WTC11 (cell line): ENCODE measurements at regions not wholly inside any gene's neighbourhood (a gene's known extent, or its start where the extent isn't known, plus 50 kb on each side); places are given as distances from the start of the nearest gene placed in this dataset.

ENCODE experiments used
- CTCF ChIP-seq: fragments of 200-600 bp; IDR thresholded peaks from 2 replicates; pipeline ENCODE4 v1.8.0; 2022; ENCODE audit warnings: antibody characterized with exemption
- FOXJ3 ChIP-seq: sonication (generic); formaldehyde crosslinking; IDR thresholded peaks from 2 replicates; pipeline ENCODE4 v1.9.0; 2021; ENCODE audit warnings: missing genetic modification reagents, mild to moderate bottlenecking, borderline replicate concordance
- NFE2L1 ChIP-seq: sonication (generic); formaldehyde crosslinking; IDR thresholded peaks from 2 replicates; pipeline ENCODE4 v1.8.1; 2023; ENCODE audit warnings: missing genetic modification reagents
- NR1H2 ChIP-seq: sonication (generic); formaldehyde crosslinking; IDR thresholded peaks from 2 replicates; pipeline ENCODE4 v1.9.0; 2021; ENCODE audit warnings: mild to moderate bottlenecking, moderate library complexity, missing genetic modification reagents
- NR2C2 ChIP-seq: sonication (generic); formaldehyde crosslinking; IDR thresholded peaks from 2 replicates; pipeline ENCODE4 v1.8.0; 2022; ENCODE audit warnings: mild to moderate bottlenecking, missing genetic modification reagents
- TCF7 ChIP-seq: sonication (generic); formaldehyde crosslinking; IDR thresholded peaks from 2 replicates; pipeline ENCODE4 v1.8.0; 2022; ENCODE audit warnings: mild to moderate bottlenecking, low read depth, missing genetic modification reagents, moderate library complexity

- TF ChIP-seq CTCF: no peak
- no peak for TF ChIP-seq FOXJ3 (CRISPR knock-in tag)
- TF ChIP-seq NR2C2 (CRISPR knock-in tag): no peak
- no peak for TF ChIP-seq NFE2L1 (CRISPR knock-in tag)
- TF ChIP-seq NR1H2: no peak
- no peak for TF ChIP-seq TCF7 (CRISPR knock-in tag)
Measured at GRCh38 chr12:108066583-108067577, 62.2 kb upstream of the WSCD2 start.
